CD14-positive monocyte (primary cell): ENCODE measurements at regions not wholly inside any gene's neighbourhood (a gene's known extent, or its start where the extent isn't known, plus 50 kb on each side); places are given as distances from the start of the nearest gene placed in this dataset.

Experiments used
- DNase-seq, 3 donors: peaks; one replicate each; pipeline ENCODE4 v3.0.0-alpha.2; 2011 to 2022
- H2AFZ ChIP-seq: 2 replicates; pipeline ENCODE4 v1.6.0; 2012; ENCODE audit warnings: mild to moderate bottlenecking, low read depth, low read length, inconsistent platforms; ENCODE audit not compliant: insufficient read depth, poor library complexity, severe bottlenecking
- H3K27ac ChIP-seq, 2 donors: 1 replicate in 1 of 2; 2 replicates in 1 of 2; pipeline ENCODE4 v1.5.1; 2012 to 2013; ENCODE audit warnings: low read length in 2 of 2, control low read depth in 1 of 2, inconsistent platforms in 1 of 2, low read depth in 1 of 2, mild to moderate bottlenecking in 1 of 2
- H3K27me3 ChIP-seq, 2 donors: one replicate each; pipeline versions ENCODE4 v1.6.0 to v1.6.1; 2011 to 2013; ENCODE audit warnings: low read length in 2 of 2; ENCODE audit not compliant: control insufficient read depth in 2 of 2, insufficient read depth in 2 of 2
- H3K36me3 ChIP-seq, 2 donors: replicated peaks in 1 of 2; 1 replicate in 1 of 2; 2 replicates in 1 of 2; pipeline versions ENCODE4 v1.5.1 to v1.6.1; 2012 to 2013; ENCODE audit warnings: low read length in 2 of 2, control low read depth in 1 of 2, inconsistent platforms in 1 of 2, mild to moderate bottlenecking in 1 of 2; ENCODE audit not compliant: insufficient read depth in 2 of 2, control insufficient read depth in 1 of 2
- H3K4me1 ChIP-seq, 2 donors: 1 replicate in 1 of 2; 2 replicates in 1 of 2; pipeline versions ENCODE4 v1.5.1 to v1.6.1; 2012 to 2013; ENCODE audit warnings: low read length in 2 of 2, control low read depth in 1 of 2, inconsistent platforms in 1 of 2, mild to moderate bottlenecking in 1 of 2, moderate library complexity in 1 of 2; ENCODE audit not compliant: insufficient read depth in 2 of 2, control insufficient read depth in 1 of 2
- H3K4me2 ChIP-seq: replicated peaks from 2 replicates; pipeline ENCODE3; 2012; ENCODE audit warnings: low read length, moderate library complexity, mild to moderate bottlenecking; ENCODE audit not compliant: poor library complexity, severe bottlenecking; ENCODE audit errors: extremely low read depth
- H3K4me3 ChIP-seq, 3 experiments: fragments of 200-600 bp in 1 of 3; sonication (generic) in 1 of 3; replicated peaks in 1 of 3; 1 replicate in 2 of 3; 2 replicates in 1 of 3; pipeline ENCODE4 v1.5.1; 2011 to 2013; ENCODE audit warnings: low read length in 3 of 3, mild to moderate bottlenecking in 3 of 3, control low read depth in 2 of 3, low read depth in 2 of 3, inconsistent platforms in 1 of 3, moderate library complexity in 1 of 3
- H3K79me2 ChIP-seq: 2 replicates; pipeline ENCODE4 v1.6.0; 2012; ENCODE audit warnings: mild to moderate bottlenecking, control low read depth, inconsistent platforms, low read length, moderate library complexity; ENCODE audit not compliant: insufficient read depth
- H3K9ac ChIP-seq: 2 replicates; pipeline ENCODE4 v1.6.0; 2017; ENCODE audit warnings: low read length, mild to moderate bottlenecking; ENCODE audit not compliant: insufficient read depth, poor library complexity, severe bottlenecking
- H3K9me3 ChIP-seq, 2 donors: replicated peaks in 1 of 2; 1 replicate in 1 of 2; 2 replicates in 1 of 2; pipeline versions ENCODE4 v1.5.1 to v1.6.1; 2012 to 2013; ENCODE audit warnings: low read length in 2 of 2, control low read depth in 1 of 2; ENCODE audit not compliant: control insufficient read depth in 1 of 2, insufficient read depth in 1 of 2
- H4K20me1 ChIP-seq: 2 replicates; pipeline ENCODE4 v1.6.0; 2012; ENCODE audit warnings: mild to moderate bottlenecking, low read length, control low read depth, moderate library complexity; ENCODE audit not compliant: insufficient read depth
- H3K27ac Mint-ChIP-seq, 7 donors: one replicate each; pipeline ENCODE4 v1.8.0; 2020; ENCODE audit warnings: mild to moderate bottlenecking in 7 of 7, mixed read lengths in 7 of 7, moderate library complexity in 6 of 7, inconsistent platforms in 2 of 7
- H3K27me3 Mint-ChIP-seq, 3 donors: one replicate each; pipeline ENCODE4 v1.8.0; 2021 to 2022; ENCODE audit warnings: low read depth in 3 of 3, mild to moderate bottlenecking in 3 of 3, mixed read lengths in 3 of 3, moderate library complexity in 3 of 3, inconsistent platforms in 1 of 3
- H3K36me3 Mint-ChIP-seq, 2 donors: one replicate each; pipeline ENCODE4 v1.8.0; 2020; ENCODE audit warnings: mixed read lengths in 2 of 2, inconsistent platforms in 1 of 2, mild to moderate bottlenecking in 1 of 2
- H3K4me1 Mint-ChIP-seq: one replicate; pipeline ENCODE4 v1.8.0; 2020; ENCODE audit warnings: mild to moderate bottlenecking, mixed read lengths
- H3K4me3 Mint-ChIP-seq, 2 donors: one replicate each; pipeline ENCODE4 v1.8.0; 2020; ENCODE audit warnings: mild to moderate bottlenecking in 2 of 2, mixed read lengths in 2 of 2, moderate library complexity in 1 of 2
- H3K9me3 Mint-ChIP-seq, 7 donors: one replicate each; pipeline ENCODE4 v1.8.0; 2020 to 2022; ENCODE audit warnings: mixed read lengths in 7 of 7, mild to moderate bottlenecking in 6 of 7, moderate library complexity in 6 of 7, inconsistent platforms in 2 of 7
- CTCF ChIP-seq: fragments of 200-600 bp; IDR thresholded peaks from one replicate; pipeline ENCODE4 v1.8.0; 2022; ENCODE audit warnings: antibody characterized with exemption, mild to moderate bottlenecking
- WGBS: methylation state at CpG from one replicate; pipeline ENCODE4 v1.1.5; 2013; ENCODE audit warnings: missing lambda C conversion rate; ENCODE audit not compliant: insufficient coverage; 5-methylcytosine and 5-hydroxymethylcytosine counted together
- intact Hi-C, 2 donors: fragments of 100-400 bp; cut with micrococcal nuclease; formaldehyde crosslinking; loops; one replicate each; pipeline versions ENCODE4 v1.15.0 to v1.15.1; 2023

- peaks cover 0 to 1% (median 0%) of the 10 kb centered on the region in 3 donors for H3K27me3 Mint-ChIP-seq
- no peak for DNase-seq
- intact Hi-C loops: no loop called here
- Histone ChIP-seq H3K27ac (no peak overlapping the region), H3K4me3 (no peak overlapping the region), H3K79me2 (no peaks in the 10 kb centered on the region), H4K20me1 (no peaks in the 10 kb centered on the region), H3K4me2 (no peak overlapping the region), H3K27me3 (no peaks in the 10 kb centered on the region), H3K4me1 (no peaks in the 10 kb centered on the region), H2AFZ (no peak overlapping the region), H3K9me3 (no peaks in the 10 kb centered on the region), H3K36me3 (no peaks in the 10 kb centered on the region), H3K9ac (no peak overlapping the region)
- no peak overlapping the region for H3K27ac Mint-ChIP-seq
- no peaks in the 10 kb centered on the region for H3K36me3 Mint-ChIP-seq
- H3K4me3 Mint-ChIP-seq: no peak overlapping the region
- no peak for TF ChIP-seq CTCF
- WGBS: no CpG with 5 or more reads among the region's 6 CpGs
- no peaks in the 10 kb centered on the region for H3K4me1 Mint-ChIP-seq
- H3K9me3 Mint-ChIP-seq: peaks cover 0 to 4% (median 0%) of the 10 kb centered on the region in 7 donors
Measured at GRCh38 chr14:25868521-25869314, 729.1 kb downstream of the NOVA1 start.

GRCh38 chr14:25861406-25861805, 736.4 kb downstream of the NOVA1 start:
- H3K9me3 Mint-ChIP-seq: peaks cover 0 to 10% (median 0%) of the 10 kb centered on the region in 7 donors
- H3K4me3 ChIP-seq: no peak overlapping the region
- no peak for DNase-seq
- no peak overlapping the region for H3K9ac ChIP-seq
- H2AFZ ChIP-seq: no peak overlapping the region
- intact Hi-C loops: no loop called here
- no peaks in the 10 kb centered on the region for H4K20me1 ChIP-seq
- no CpG with 5 or more reads among the region's 1 CpG for WGBS
- H3K4me1 Mint-ChIP-seq: no peaks in the 10 kb centered on the region
- H3K27me3 Mint-ChIP-seq: no peaks in the 10 kb centered on the region
- H3K36me3 ChIP-seq: no peaks in the 10 kb centered on the region
- no peak for TF ChIP-seq CTCF
- no peaks in the 10 kb centered on the region for H3K36me3 Mint-ChIP-seq
- no peak overlapping the region for H3K27ac Mint-ChIP-seq
- no peaks in the 10 kb centered on the region for H3K27me3 ChIP-seq
- no peak overlapping the region for H3K4me3 Mint-ChIP-seq
- no peak overlapping the region for H3K27ac ChIP-seq
- no peaks in the 10 kb centered on the region for H3K79me2 ChIP-seq
- peaks cover 0 to 5% of the 10 kb centered on the region in 2 donors for H3K9me3 ChIP-seq
- no peaks in the 10 kb centered on the region for H3K4me1 ChIP-seq
- no peak overlapping the region for H3K4me2 ChIP-seq
